Stomach smooth muscle (tissue), 2 donors: ENCODE measurements at regions not wholly inside any gene's neighbourhood (a gene's known extent, or its start where the extent isn't known, plus 50 kb on each side); places are given as distances from the start of the nearest gene placed in this dataset.

Source experiments
- H3K27ac ChIP-seq: one replicate; pipeline ENCODE4 v1.7.0; 2013; ENCODE audit warnings: mild to moderate bottlenecking, low read length, inconsistent platforms
- H3K27me3 ChIP-seq, 2 donors: one replicate each; pipeline ENCODE4 v1.7.0; 2013; ENCODE audit warnings: low read length in 2 of 2; ENCODE audit not compliant: insufficient read depth in 2 of 2, control insufficient read depth in 1 of 2
- H3K36me3 ChIP-seq, 2 donors: one replicate each; pipeline ENCODE4 v1.7.0; 2013; ENCODE audit warnings: low read length in 2 of 2; ENCODE audit not compliant: control insufficient read depth in 2 of 2, insufficient read depth in 2 of 2
- H3K4me1 ChIP-seq: one replicate; pipeline ENCODE4 v1.7.0; 2013; ENCODE audit warnings: low read length; ENCODE audit not compliant: control insufficient read depth, insufficient read depth
- H3K4me3 ChIP-seq, 2 donors: one replicate each; pipeline ENCODE4 v1.7.0; 2013; ENCODE audit warnings: low read length in 2 of 2
- H3K9ac ChIP-seq, 2 donors: one replicate each; pipeline ENCODE4 v1.7.0; 2013; ENCODE audit warnings: low read length in 2 of 2, mild to moderate bottlenecking in 1 of 2
- H3K9me3 ChIP-seq, 2 donors: one replicate each; pipeline ENCODE4 v1.7.0; 2013; ENCODE audit warnings: low read length in 2 of 2; ENCODE audit not compliant: control insufficient read depth in 2 of 2
- donor health status: healthy.
- donor health status: Pancreatic carcinoma.

GRCh38 chr14:75370416-75371205 is 57.2 kb upstream of the JDP2 start:
- H3K27ac ChIP-seq: no peak overlapping the region
- H3K9ac ChIP-seq: no peak overlapping the region

GRCh38 chr14:75371297-75371696 is 56.5 kb upstream of the JDP2 start:
- peaks cover 0 to 2% of the 10 kb centered on the region in 2 donors for H3K27me3 ChIP-seq
- peaks cover 3% of the 10 kb centered on the region for H3K4me1 ChIP-seq

More at GRCh38 chr14:75370416-75371205, 57.2 kb upstream of the JDP2 start:
- peaks cover 0 to 2% of the 10 kb centered on the region in 2 donors for H3K27me3 ChIP-seq
- peaks cover 3% of the 10 kb centered on the region for H3K4me1 ChIP-seq
- H3K4me3 ChIP-seq: no peak overlapping the region
- H3K36me3 ChIP-seq: no peaks in the 10 kb centered on the region
- no peaks in the 10 kb centered on the region for H3K9me3 ChIP-seq

GRCh38 chr14:75372260-75372659 is 55.6 kb upstream of the JDP2 start:
- no peak overlapping the region for H3K27ac ChIP-seq
- H3K4me3 ChIP-seq: no peak overlapping the region
- no peak overlapping the region for H3K9ac ChIP-seq
- no peaks in the 10 kb centered on the region for H3K9me3 ChIP-seq
- no peaks in the 10 kb centered on the region for H3K36me3 ChIP-seq
- no peaks in the 10 kb centered on the region for H3K4me1 ChIP-seq
- peaks cover 0 to 2% of the 10 kb centered on the region in 2 donors for H3K27me3 ChIP-seq

More at GRCh38 chr14:75371297-75371696, 56.5 kb upstream of the JDP2 start:
- Histone ChIP-seq H3K4me3 (no peak overlapping the region), H3K9ac (no peak overlapping the region), H3K27ac (no peak overlapping the region), H3K9me3 (no peaks in the 10 kb centered on the region), H3K36me3 (no peaks in the 10 kb centered on the region)

- H3K9me3 ChIP-seq: no peaks in the 10 kb centered on the region
- no peaks in the 10 kb centered on the region for H3K4me1 ChIP-seq
- H3K27ac ChIP-seq: no peak overlapping the region
- no peak overlapping the region for H3K4me3 ChIP-seq
- no peaks in the 10 kb centered on the region for H3K36me3 ChIP-seq
- H3K9ac ChIP-seq: no peak overlapping the region
- peaks cover 0 to 2% of the 10 kb centered on the region in 2 donors for H3K27me3 ChIP-seq
These were observed 54.7 kb upstream of the JDP2 start for GRCh38 chr14:75373133-75373532.

GRCh38 chr14:75373616-75374015 is 54.2 kb upstream of the JDP2 start:
- Histone ChIP-seq H3K4me1 (no peaks in the 10 kb centered on the region), H3K27ac (no peak overlapping the region), H3K27me3 (peaks cover 0 to 2% of the 10 kb centered on the region in 2 donors), H3K9me3 (no peaks in the 10 kb centered on the region), H3K9ac (no peak overlapping the region), H3K36me3 (no peaks in the 10 kb centered on the region), H3K4me3 (no peak overlapping the region)

- H3K4me3 ChIP-seq: no peak overlapping the region
- no peaks in the 10 kb centered on the region for H3K4me1 ChIP-seq
- H3K36me3 ChIP-seq: no peaks in the 10 kb centered on the region
- peaks cover 0 to 2% of the 10 kb centered on the region in 2 donors for H3K27me3 ChIP-seq
- no peaks in the 10 kb centered on the region for H3K9me3 ChIP-seq
- no peak overlapping the region for H3K27ac ChIP-seq
- H3K9ac ChIP-seq: no peak overlapping the region
These were observed 52.9 kb upstream of the JDP2 start for GRCh38 chr14:75374911-75375310.

GRCh38 chr14:75375983-75376382 is 51.8 kb upstream of the JDP2 start:
- Histone ChIP-seq H3K9me3 (no peaks in the 10 kb centered on the region), H3K27ac (no peak overlapping the region), H3K4me3 (no peak overlapping the region), H3K9ac (no peak overlapping the region), H3K36me3 (no peaks in the 10 kb centered on the region), H3K4me1 (no peaks in the 10 kb centered on the region), H3K27me3 (peaks cover 0 to 2% of the 10 kb centered on the region in 2 donors)
